ENCODE measurements at regions not wholly inside any gene's neighbourhood (a gene's known extent, or its start where the extent isn't known, plus 50 kb on each side); places are given as distances from the start of the nearest gene placed in this dataset.

- peaks cover 2 to 9% of the 10 kb centered on the region in 2 experiments; a peak in 3 of 4 replicates for H3K4me1 ChIP-seq (ENCODE audit: control insufficient read depth in 1 of 2, insufficient read depth in 2 of 2, low read length in 2 of 2)
- H3K36me3 ChIP-seq (ENCODE audit: control insufficient read depth in 1 of 2, insufficient read depth in 2 of 2, low read length in 2 of 2): no peaks in the 10 kb centered on the region
- no peaks in the 10 kb centered on the region for H3K9me3 ChIP-seq (ENCODE audit: control insufficient read depth in 1 of 2, insufficient read depth in 1 of 2, low read depth in 1 of 2, low read length in 2 of 2)
- H3K27me3 ChIP-seq (ENCODE audit: insufficient read depth, low read length): no peaks in the 10 kb centered on the region
- DNase-seq (ENCODE audit: low read depth, low spot score) (no peak), ATAC-seq (no peak)
- H2AFZ ChIP-seq (ENCODE audit: low read depth, low read length, poor library complexity, severe bottlenecking): no peak overlapping the region
- RAD21 ChIA-PET (ENCODE audit: low non-redundant PET in 1 of 2, low total read pairs in 2 of 2, uncharacterized antibody in 2 of 2, unreplicated experiment in 2 of 2): no interaction called here
- no peak overlapping the region for H3K4me3 ChIP-seq (replicated peaks in 1 of 2; ENCODE audit: low read depth in 1 of 2, low read length in 2 of 2)
- H4K20me1 ChIP-seq (ENCODE audit: insufficient read depth): no peaks in the 10 kb centered on the region
- POLR2A ChIA-PET: no interaction called here
- no peak for TF ChIP-seq POLR2AphosphoS5 (IDR thresholded peaks at IDR 0.05; ENCODE audit: low read depth, low read length)
- TF ChIP-seq TCF7L2 (IDR thresholded peaks at IDR 0.05; ENCODE audit: borderline replicate concordance, extremely low read depth, insufficient read depth, insufficient read length): no peak
- TF ChIP-seq RAD21 (IDR thresholded peaks at IDR 0.05; ENCODE audit: low read depth): no peak
- TF ChIP-seq EGR1 (IDR thresholded peaks at IDR 0.05; ENCODE audit: low read depth): no peak
- TF ChIP-seq ELF1 (IDR thresholded peaks at IDR 0.05; ENCODE audit: borderline replicate concordance, low read depth): no peak
- no peak for TF ChIP-seq JUND (IDR thresholded peaks at IDR 0.05)
- no peak for TF ChIP-seq POLR2A (IDR thresholded peaks at IDR 0.05; ENCODE audit: borderline replicate concordance, extremely low read depth, insufficient read depth, insufficient read length)
- TF ChIP-seq FOSL1 (IDR thresholded peaks at IDR 0.05; ENCODE audit: low read depth): no peak
- TF ChIP-seq EZH2phosphoT487 (IDR thresholded peaks at IDR 0.05; ENCODE audit: borderline replicate concordance): no peak
- no peak for TF ChIP-seq ZNF274 (IDR thresholded peaks at IDR 0.05; ENCODE audit: low read depth, low read length)
- no peak for TF ChIP-seq CEBPB (IDR thresholded peaks at IDR 0.05; ENCODE audit: low read depth)
- no peak for TF ChIP-seq CTCF (IDR thresholded peaks at IDR 0.05 in 2 of 3, conservative IDR thresholded peaks at IDR 0.05 in 1 of 3; ENCODE audit: borderline replicate concordance in 1 of 3, insufficient read depth in 1 of 3, low read depth in 2 of 3, low read length in 2 of 3)
- TF ChIP-seq ATF3 (IDR thresholded peaks at IDR 0.05): no peak
- no peak for TF ChIP-seq MAX (IDR thresholded peaks at IDR 0.05)
- TF ChIP-seq ZFX (IDR thresholded peaks at IDR 0.05): no peak
- TF ChIP-seq ZBTB33 (IDR thresholded peaks at IDR 0.05; ENCODE audit: extremely low read depth, insufficient replicate concordance, low read length): no peak
- no peak for TF ChIP-seq SIN3A (IDR thresholded peaks at IDR 0.05; ENCODE audit: low read depth)
- no peak overlapping the region for H3K4me2 ChIP-seq (ENCODE audit: low read length)
- intact Hi-C loops (cut with micrococcal nuclease): no loop called here
- CTCF ChIA-PET: no interaction called here
- H3K9ac ChIP-seq (ENCODE audit: low read length): no peak overlapping the region
- no peaks in the 10 kb centered on the region for H3K79me2 ChIP-seq (ENCODE audit: insufficient read depth, low read length)
- no peak overlapping the region for H3K27ac ChIP-seq (ENCODE audit: low read depth, low read length)
- H3K9me2 ChIP-seq (ENCODE audit: insufficient read depth): no peaks in the 10 kb centered on the region
- no TSS peak for BruUV-seq (replicated peaks)
Measured at GRCh38 chr4:33785843-33786242, 2458.5 kb downstream of the ARAP2 start.

Measured in HCT116 (cell line).